Spinal cord (tissue), 9 donors: ENCODE measurements at regions not wholly inside any gene's neighbourhood (a gene's known extent, or its start where the extent isn't known, plus 50 kb on each side); places are given as distances from the start of the nearest gene placed in this dataset.

Experiments
- DNase-seq, 6 donors: peaks; one replicate each; pipeline versions ENCODE4 v3.0.0 to v3.0.0-alpha.2; 2013 to 2015; ENCODE audit warnings: low spot score in 6 of 6, low read depth in 4 of 6
- H3K27ac ChIP-seq: one replicate; pipeline ENCODE4 v1.5.1; 2013; ENCODE audit warnings: low read depth, low read length, control low read depth
- H3K27me3 ChIP-seq: one replicate; pipeline ENCODE4 v1.6.1; 2013; ENCODE audit warnings: low read length; ENCODE audit not compliant: control insufficient read depth, insufficient read depth
- H3K36me3 ChIP-seq: one replicate; pipeline ENCODE4 v1.6.1; 2013; ENCODE audit warnings: low read length; ENCODE audit not compliant: control insufficient read depth, insufficient read depth
- H3K4me1 ChIP-seq: one replicate; pipeline ENCODE4 v1.6.1; 2013; ENCODE audit warnings: low read length; ENCODE audit not compliant: control insufficient read depth, insufficient read depth
- H3K4me3 ChIP-seq: one replicate; pipeline ENCODE4 v1.5.1; 2013; ENCODE audit warnings: low read depth, low read length, control low read depth
- H3K9me3 ChIP-seq: one replicate; pipeline ENCODE4 v1.6.1; 2013; ENCODE audit warnings: low read length; ENCODE audit not compliant: control insufficient read depth, insufficient read depth
- WGBS: methylation state at CpG from one replicate; pipeline ENCODE4 v1.1.5; 2013; ENCODE audit warnings: missing lambda C conversion rate; ENCODE audit not compliant: insufficient coverage; 5-methylcytosine and 5-hydroxymethylcytosine counted together
- donor health status: healthy.

DNA sequence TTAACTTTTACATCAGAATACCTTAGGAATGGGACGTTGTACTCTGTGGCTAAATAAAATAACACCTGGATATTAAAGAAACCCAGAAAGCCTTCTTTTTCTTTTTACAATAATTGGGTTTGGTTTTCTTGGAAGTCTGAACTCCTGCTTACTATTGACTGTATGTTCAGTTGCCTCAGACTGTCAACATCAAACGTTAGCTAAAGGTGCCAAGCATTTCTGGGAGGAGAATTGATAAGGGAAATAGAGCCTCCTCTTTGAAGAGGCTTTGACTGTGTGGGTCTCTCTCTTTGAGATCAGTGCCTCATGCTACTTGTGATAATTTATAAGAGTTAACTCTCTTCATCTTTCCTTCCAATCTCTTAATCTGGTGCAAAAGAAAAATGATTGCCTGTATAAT lies 224.7 kb upstream of the BMPER start:
- Histone ChIP-seq H3K27ac (no peak overlapping the region), H3K9me3 (no peaks in the 10 kb centered on the region), H3K36me3 (no peaks in the 10 kb centered on the region), H3K27me3 (no peaks in the 10 kb centered on the region), H3K4me3 (no peak overlapping the region), H3K4me1 (no peaks in the 10 kb centered on the region)
- WGBS: no CpG with 5 or more reads among the region's 2 CpGs
- no peak for DNase-seq

DNA sequence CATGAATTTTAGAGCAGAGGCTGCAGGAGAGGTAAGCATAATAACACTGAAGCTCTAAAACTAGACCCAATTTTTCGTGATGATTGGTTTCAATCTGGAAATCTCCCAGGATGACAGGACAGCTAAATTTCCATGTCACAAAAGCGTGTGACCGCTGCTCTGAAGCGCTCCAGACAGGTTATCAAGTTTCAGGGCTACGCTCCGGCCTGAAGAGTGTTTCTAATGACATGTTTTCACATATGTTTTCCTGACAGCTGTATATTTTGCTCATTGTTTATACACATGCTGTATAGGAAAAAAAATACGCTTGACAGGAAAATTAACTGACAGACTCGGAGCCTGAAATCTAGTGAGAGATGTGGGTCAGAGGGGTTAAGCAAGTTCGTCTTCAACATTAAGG lies 219.8 kb upstream of the BMPER start:
- H3K4me1 ChIP-seq: no peaks in the 10 kb centered on the region
- no peak overlapping the region for H3K4me3 ChIP-seq
- H3K36me3 ChIP-seq: no peaks in the 10 kb centered on the region
- 87% methylated on average over 5 of the region's 9 CpGs for WGBS
- no peak overlapping the region for H3K27ac ChIP-seq
- H3K27me3 ChIP-seq: no peaks in the 10 kb centered on the region
- no peaks in the 10 kb centered on the region for H3K9me3 ChIP-seq
- no peak for DNase-seq

DNA sequence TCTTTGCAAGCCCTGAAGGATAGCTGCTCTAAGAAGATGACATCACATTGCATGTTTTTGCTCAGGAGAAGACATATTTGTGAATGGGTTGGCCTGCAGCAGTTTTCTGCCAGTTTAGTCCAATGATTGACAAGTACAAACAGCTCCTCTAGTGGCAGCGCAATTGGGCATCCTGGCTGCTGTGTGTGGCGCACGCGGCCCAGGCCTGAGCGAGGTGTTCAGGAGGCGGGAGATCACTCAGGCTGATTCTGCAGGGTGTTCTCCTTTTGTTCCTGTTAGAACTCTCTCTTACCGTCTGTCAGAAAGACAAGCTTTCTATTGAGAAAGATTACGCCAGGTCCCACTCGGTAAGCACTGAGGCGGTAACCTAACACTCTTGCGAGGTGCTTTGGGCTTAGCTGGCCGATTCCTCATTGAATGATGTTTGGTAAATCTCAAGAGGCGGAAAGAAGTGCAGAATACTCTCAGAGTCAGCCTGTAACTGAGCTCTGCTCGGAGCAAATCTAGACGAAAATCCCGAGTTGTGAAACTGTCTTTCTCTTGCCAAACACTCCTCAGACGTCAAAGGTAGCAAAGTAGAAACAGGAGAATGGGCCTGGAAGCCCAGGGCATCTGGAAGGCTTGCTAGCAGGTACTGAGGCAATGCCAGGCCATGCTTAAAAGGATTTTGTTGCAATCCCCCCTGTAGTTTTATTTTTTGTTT lies 219.2 kb upstream of the BMPER start:
- Histone ChIP-seq H3K27ac (no peak overlapping the region), H3K4me1 (no peaks in the 10 kb centered on the region), H3K4me3 (no peak overlapping the region), H3K27me3 (no peaks in the 10 kb centered on the region), H3K36me3 (no peaks in the 10 kb centered on the region), H3K9me3 (no peaks in the 10 kb centered on the region)
- WGBS: 88% methylated on average over 17 of the region's 17 CpGs
- DNase-seq: no peak

DNA sequence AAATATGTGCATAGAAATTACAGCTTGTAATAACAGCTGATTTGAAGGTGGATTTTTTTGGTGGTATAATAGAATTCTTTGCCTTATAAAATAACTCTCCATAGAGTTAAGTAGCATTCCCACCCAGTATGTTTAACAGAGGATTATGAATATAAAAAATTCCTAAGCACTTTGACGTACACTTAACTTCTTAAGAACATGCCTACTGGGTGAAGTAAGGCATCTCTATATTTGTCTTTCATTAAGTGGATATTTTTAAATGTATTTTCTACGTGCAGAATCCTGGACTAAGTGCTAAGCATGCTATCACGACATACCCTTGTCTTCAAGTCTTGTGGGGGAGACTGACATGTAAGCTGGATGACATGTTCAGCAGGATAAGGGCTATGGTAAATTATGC lies 217.7 kb upstream of the BMPER start:
- H3K36me3 ChIP-seq: no peaks in the 10 kb centered on the region
- no peaks in the 10 kb centered on the region for H3K9me3 ChIP-seq
- H3K27ac ChIP-seq: no peak overlapping the region
- DNase-seq: no peak
- no peaks in the 10 kb centered on the region for H3K4me1 ChIP-seq
- H3K27me3 ChIP-seq: no peaks in the 10 kb centered on the region
- no peak overlapping the region for H3K4me3 ChIP-seq
- WGBS: 91% methylated on average over 2 of the region's 3 CpGs

DNA sequence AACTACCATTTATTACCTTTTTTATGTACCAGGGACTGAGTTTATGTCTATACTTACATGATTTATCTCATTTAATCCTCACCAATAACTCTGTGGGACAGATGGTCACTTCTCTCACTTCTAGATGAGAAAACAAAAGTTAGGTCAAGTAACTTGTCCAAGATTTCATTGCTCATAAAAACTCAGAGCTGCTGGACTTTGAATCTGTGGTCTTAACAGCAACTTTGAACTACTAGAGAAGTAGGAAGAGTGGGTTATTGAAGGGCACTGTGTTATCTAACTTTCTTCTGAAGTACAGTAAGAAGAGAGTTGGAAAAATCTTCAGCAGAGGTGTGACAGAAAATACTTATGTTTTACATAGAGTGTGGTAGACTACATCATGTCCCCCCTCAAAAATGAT lies 214.2 kb upstream of the BMPER start:
- Histone ChIP-seq H3K27me3 (no peaks in the 10 kb centered on the region), H3K4me1 (no peaks in the 10 kb centered on the region), H3K4me3 (no peak overlapping the region), H3K36me3 (no peaks in the 10 kb centered on the region), H3K27ac (no peak overlapping the region), H3K9me3 (no peaks in the 10 kb centered on the region)
- DNase-seq: no peak

DNA sequence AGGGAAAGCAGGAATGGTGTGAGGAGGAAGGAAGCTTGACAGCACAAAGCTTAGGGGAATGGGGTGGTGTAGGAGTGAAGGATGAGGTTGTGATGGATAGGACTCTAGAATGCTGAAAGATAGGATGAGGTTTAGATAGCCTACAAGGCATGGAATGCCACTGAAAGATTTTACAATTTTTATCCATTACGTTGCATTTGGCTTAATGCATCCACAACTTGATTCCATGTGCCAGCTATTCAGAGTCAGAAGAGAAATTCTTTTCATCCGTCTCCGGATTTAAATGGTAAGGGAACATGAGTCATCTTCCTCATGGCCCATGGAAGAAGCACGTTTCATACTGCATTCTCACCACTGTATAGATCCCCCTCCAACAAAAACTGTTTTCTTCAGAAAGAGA lies 212.4 kb upstream of the BMPER start:
- Histone ChIP-seq H3K4me1 (no peaks in the 10 kb centered on the region), H3K9me3 (no peaks in the 10 kb centered on the region), H3K36me3 (no peaks in the 10 kb centered on the region), H3K27me3 (no peaks in the 10 kb centered on the region), H3K4me3 (no peak overlapping the region), H3K27ac (no peak overlapping the region)
- no peak for DNase-seq
- no CpG with 5 or more reads among the region's 4 CpGs for WGBS

DNA sequence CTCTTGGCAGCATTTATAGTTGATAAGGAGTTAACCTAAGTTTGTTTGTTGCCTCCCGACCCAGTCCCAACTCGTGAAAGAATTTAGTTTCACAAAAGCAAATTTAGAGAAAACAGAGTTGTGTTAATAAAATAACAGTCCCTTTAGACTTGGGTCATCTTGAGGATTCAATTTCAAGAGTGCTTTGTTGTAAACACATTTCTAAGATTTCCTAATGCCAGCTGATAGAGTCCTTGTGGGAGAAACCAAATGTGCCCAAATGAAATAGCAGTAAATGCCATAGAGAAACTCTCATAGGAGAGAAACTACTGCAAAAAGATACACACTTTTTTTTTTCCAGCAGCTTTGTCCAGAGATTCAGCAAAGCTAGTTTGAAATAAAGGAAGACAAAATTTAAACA lies 211.3 kb upstream of the BMPER start:
- no peaks in the 10 kb centered on the region for H3K27me3 ChIP-seq
- DNase-seq: no peak
- no CpG with 5 or more reads among the region's 2 CpGs for WGBS

DNA sequence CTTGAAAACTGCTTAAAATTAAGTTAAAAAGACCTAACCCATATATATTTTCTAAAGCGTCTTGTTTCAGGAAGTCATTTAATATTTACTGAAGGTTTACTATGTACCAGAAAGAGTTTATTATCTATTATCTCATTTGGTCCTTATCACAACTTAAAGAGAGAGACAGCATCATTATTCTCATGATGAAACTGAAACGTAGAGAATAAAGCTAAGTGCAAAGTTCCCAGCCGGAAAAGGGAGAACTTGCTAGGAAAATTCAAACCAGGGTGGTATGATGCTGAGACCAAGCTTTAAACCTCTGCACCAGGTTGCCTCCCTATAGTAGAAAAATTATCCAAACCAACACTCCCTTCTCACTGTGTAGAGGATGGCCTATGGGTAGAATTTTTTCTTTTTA lies 207.7 kb upstream of the BMPER start:
- Histone ChIP-seq H3K4me3 (no peak overlapping the region), H3K9me3 (no peaks in the 10 kb centered on the region), H3K27ac (no peak overlapping the region), H3K4me1 (peaks cover 9% of the 10 kb centered on the region), H3K36me3 (no peaks in the 10 kb centered on the region), H3K27me3 (no peaks in the 10 kb centered on the region)
- DNase-seq: no peak
- WGBS: no CpG with 5 or more reads among the region's 3 CpGs

More for the DNA sequence above, 211.3 kb upstream of the BMPER start:
- no peak overlapping the region for H3K27ac ChIP-seq
- H3K4me1 ChIP-seq: peaks cover 3% of the 10 kb centered on the region
- H3K9me3 ChIP-seq: no peaks in the 10 kb centered on the region
- no peaks in the 10 kb centered on the region for H3K36me3 ChIP-seq
- H3K4me3 ChIP-seq: no peak overlapping the region

DNA sequence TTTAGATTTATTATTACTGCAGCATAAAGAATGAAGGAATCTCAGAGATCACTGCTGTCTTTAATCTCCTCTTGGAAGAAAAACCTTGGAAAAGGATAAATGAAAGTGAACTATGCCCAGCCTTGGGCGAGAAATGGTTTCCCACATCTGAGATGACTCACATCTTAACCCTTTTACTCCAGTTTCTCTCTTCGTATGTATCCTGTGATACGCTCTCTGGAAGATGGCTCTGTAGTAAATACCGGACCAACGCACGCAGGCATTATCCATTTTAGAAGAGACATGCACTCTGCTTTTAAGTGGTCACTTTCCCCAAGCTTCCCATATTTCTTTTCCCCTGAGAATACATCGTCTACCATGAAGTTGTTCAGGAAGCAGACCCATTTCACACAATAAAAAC lies 207.3 kb upstream of the BMPER start:
- Histone ChIP-seq H3K36me3 (no peaks in the 10 kb centered on the region), H3K27ac (no peak overlapping the region), H3K4me3 (no peak overlapping the region), H3K4me1 (peaks cover 9% of the 10 kb centered on the region), H3K9me3 (peaks cover 2% of the 10 kb centered on the region), H3K27me3 (no peaks in the 10 kb centered on the region)
- DNase-seq: peak in 1 of 6 donors; percentile 51
- WGBS: 43% methylated on average over 5 of the region's 7 CpGs

DNA sequence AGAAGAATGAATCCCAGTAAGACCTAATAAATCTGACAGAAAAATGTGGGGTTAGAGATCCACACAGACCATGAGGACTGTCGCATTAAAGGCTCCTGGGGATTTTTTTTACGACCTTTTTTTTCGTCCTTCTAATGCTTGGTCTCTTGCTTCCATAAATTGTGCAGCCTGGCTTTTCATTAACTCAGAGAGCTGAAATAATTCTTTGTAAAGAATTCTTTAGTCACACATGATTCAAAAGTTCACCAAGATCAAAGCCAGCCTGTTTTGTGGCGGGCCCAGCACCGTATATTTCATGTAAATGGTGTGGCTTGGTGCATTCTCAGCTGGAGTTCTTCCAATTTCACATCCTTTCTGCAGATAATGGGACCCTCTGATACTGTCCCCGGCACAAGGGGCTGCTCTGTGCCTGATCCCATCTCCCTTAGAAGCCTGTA lies 206.6 kb upstream of the BMPER start:
- Histone ChIP-seq H3K36me3 (no peaks in the 10 kb centered on the region), H3K4me3 (no peak overlapping the region), H3K9me3 (peaks cover 2% of the 10 kb centered on the region), H3K4me1 (peaks cover 9% of the 10 kb centered on the region), H3K27me3 (no peaks in the 10 kb centered on the region), H3K27ac (no peak overlapping the region)
- DNase-seq: peak in 3 of 6 donors; percentile 33 to 78 (median 67)
- WGBS: no CpG with 5 or more reads among the region's 6 CpGs
